ENCODE measurements at regions not wholly inside any gene's neighbourhood (a gene's known extent, or its start where the extent isn't known, plus 50 kb on each side); places are given as distances from the start of the nearest gene placed in this dataset.

DNA sequence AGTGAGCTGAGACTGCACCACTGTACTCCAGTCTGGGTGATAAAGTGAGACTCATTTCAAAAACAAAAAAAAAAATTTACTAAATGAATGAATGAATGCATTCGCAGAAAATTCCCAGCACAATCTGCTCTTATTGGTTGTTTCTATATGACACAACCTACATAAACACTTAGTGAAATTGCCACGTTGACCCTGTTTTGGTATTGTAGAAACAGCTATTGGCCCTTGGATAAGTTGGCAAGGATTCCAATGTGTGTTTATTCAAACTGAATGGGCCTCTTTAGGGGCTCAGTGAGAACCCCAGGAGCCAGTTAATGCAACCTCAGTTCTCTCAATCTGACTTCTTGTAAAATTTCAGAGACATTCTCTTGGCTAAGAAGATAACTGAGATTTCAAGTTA, 66.0 kb downstream of the HHEX start:
- TF ChIP-seq, protein P1, sequence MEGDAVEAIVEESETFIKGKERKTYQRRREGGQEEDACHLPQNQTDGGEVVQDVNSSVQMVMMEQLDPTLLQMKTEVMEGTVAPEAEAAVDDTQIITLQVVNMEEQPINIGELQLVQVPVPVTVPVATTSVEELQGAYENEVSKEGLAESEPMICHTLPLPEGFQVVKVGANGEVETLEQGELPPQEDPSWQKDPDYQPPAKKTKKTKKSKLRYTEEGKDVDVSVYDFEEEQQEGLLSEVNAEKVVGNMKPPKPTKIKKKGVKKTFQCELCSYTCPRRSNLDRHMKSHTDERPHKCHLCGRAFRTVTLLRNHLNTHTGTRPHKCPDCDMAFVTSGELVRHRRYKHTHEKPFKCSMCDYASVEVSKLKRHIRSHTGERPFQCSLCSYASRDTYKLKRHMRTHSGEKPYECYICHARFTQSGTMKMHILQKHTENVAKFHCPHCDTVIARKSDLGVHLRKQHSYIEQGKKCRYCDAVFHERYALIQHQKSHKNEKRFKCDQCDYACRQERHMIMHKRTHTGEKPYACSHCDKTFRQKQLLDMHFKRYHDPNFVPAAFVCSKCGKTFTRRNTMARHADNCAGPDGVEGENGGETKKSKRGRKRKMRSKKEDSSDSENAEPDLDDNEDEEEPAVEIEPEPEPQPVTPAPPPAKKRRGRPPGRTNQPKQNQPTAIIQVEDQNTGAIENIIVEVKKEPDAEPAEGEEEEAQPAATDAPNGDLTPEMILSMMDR (IDR thresholded peaks at IDR 0.05) = no peak
- TF ChIP-seq ZFX (IDR thresholded peaks at IDR 0.05; ENCODE audit: borderline replicate concordance) = no peak

Data from 22Rv1 (cell line).